NCI-H2196 treated with DMSO at 0.1 percent for 48 hours (cell line): ENCODE measurements at regions not wholly inside any gene's neighbourhood (a gene's known extent, or its start where the extent isn't known, plus 50 kb on each side); places are given as distances from the start of the nearest gene placed in this dataset.
A peak's percentile ranks its signal among the peaks of the same experiment; 100 is the strongest.

ENCODE experiments used
- DNase-seq: peaks from one replicate; lab custom pipeline; 2025; ENCODE audit not compliant: unreplicated experiment; lab: John Stamatoyannopoulos, UW

DNA sequence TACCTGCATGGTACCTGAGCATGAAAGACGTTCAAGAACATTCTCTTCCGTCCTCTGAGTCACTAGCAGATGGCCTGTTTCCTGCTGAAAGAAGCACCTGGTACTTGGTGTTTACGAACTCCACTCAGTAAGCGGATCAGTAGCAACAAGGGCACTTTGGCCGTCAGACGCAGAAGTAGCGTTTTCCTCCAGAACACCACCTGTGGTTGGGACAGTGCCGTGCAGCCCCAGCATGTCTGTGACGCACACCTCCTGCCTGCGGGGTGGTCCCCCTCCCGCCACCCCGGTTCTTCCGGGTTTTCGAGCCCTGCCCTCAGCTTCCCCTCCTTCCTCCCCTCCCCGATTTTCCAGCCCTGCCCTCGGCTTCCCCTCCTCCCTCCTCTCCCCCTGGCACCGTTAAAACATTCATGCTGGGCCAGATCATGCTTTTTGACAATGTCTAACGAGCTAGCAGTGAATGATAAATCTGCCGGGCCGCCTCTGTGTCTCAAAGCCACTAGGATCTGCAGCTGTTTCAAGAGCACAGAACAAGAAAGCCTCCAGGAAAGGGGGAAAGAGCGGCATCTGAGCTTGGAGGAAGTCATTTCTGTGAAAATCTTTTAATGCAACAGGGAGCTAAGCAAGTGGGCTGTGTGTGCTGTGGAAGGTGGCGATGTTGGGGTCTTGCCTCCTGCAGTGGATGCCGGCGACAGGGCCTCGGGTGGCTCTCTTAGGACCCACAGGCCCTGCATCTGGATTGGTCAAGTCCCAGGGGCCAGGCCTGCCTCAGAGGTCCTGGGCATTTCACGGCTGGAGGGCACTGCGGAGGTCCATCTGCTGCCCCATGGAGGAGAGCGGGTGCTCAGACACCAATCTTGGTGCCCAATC, 207.9 kb downstream of the ERMARD start:
- peak; percentile 50 for DNase-seq

DNA sequence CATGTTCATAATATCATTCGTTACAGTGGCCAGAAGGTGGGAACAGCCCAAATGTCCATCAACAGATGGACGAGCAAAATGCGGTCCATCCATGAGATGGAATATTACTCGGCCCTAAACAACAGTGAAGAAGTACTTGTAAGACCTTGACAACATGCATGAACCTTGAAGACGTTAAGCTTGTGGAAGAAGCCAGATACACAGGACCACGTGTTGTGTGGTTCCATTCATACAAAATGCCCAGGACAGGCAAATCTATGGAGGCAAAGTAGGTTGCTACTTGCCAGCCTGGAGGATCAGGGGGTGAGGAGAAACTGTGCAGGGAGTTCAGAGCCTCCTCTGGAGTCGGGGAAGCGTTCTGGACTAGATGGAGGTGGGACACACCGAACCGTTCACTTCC, 207.1 kb downstream of the ERMARD start:
- DNase-seq, result no peak

DNA sequence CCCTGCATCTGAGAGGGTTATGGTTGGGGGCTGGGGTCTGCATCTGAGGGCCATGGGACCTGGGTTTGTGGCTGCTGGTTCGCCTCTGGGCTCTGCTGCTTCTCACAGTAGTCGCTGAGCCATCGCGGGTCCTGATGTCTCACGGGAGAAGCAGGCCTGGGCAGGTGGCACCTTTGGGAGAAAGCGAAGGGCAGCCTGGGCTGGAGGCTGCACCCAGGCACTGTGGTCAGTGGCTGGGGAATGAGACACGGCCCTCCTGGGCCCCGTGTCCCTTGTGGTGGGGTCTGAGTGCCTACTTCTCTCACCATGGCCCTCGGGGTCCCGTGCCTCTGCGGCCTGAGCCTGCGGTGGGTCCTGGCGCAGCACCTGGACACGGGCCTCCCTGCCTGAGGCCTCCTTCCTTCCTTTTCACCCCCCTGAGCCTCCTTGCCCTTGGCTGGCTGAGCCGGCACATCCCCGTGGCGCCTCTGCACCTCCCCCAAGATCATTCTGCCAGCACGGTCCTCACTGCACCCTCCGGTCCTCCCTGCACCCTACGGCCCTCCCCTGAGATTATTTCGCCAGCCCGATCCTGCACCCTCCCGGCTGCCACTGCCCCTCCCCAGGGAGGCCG, 206.0 kb downstream of the ERMARD start:
- DNase-seq, result no peak

DNA sequence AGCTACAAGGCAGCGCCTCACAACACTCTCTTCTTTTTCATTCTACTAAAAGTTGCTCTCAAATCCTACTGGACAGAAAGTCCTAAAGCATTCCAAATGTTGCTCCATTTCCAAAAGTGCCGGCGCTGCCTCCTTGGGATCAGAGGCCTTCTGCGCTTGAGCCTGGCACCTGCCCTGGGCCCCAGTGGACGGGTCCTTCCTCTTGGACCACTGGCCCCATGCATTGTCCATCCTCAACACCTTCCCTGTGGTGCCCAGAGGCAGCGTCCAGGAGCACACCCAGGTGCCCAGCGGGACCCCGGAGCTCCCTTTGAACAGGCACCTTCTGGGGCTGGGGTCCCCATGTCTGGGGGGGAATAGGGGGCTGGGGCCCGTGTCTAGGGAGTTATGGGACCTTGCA, 205.2 kb downstream of the ERMARD start:
- DNase-seq, result no peak

DNA sequence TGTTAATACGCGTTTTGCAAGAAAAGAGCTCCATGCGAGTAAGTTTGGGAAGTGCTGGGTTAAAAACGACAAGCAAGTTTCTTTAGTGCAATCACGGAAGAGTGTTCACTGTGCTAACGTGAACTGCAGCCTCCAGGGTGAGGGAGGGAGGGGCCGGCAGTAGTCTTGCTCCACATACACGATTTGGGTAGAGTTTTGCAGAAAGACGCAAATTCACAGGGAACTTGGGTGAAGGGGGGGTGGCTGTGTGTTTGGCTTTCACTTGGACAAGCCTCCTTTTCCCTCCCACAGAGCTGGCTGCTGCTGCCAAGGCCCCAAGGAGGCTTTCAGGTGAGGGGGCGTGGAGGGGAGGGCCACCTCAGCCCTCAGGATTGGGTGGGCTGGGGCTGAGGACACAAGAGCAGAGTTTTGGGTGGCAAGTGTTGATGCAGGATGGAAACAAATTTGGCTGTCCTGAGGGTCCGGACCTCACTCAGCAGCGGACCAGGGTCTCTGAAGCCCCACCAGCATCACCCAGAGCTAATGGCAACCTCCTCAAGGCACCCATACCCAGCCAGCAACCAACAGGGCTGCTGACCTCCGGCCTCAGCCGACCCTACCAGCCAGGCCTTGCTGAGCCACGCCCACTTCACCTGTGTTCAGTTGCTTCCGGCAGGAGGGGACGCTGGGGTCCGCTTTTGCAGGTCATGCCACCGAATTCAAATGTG, 204.5 kb downstream of the ERMARD start:
- DNase-seq, result no peak

DNA sequence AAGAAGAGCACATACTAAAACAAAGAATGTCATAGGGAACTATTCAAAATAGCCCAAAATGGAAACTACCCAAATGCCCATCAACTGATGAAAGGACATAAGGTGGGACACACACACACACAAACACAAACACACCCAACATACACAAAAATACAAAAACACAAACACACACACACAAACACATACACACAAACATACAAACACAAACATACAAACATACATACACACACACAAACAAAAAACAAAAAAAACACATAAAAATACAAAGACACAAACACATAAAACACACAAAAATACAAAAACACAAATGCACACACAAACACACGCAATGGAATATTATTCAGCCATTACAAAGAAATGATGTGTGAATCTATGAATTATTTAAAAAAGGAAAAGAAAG, 203.6 kb downstream of the ERMARD start:
- no peak for DNase-seq

DNA sequence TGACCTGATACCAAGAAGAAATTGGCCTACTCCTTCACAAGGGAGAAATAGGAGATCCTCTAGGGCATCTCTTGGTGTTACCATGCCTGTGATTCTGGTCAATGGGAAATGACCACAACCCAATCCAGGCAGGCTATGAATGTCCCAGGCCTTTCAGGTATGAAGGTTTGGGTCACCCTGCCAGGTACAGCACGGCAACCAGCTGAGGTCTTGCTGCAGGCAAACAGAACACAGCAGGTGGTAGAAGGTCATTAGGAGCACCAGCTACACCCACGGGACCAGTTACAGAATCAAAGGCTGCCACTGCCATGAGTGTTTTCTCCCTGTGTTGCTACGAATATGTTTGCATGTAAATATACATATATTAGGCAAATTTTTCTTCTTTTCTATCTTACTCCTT, 202.3 kb downstream of the ERMARD start:
- no peak for DNase-seq

DNA sequence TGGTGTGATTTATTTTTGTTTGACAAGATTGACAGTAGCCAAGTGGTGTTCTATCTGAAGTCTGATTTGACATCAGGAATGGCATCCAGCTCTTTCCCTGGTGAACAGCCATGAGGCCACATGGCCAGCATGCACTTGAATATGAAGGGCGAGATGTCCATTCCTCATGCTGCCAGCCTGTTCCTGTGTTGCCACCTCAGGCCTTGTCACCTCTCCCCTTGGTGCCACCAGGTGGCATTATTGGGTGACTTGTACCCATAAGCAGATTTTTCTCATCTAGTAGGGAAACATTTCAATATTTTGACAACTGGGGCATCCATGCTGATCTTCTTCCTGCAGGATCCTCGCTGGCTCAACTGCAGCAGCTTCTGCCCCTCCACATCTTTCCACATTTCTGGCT, 199.1 kb downstream of the ERMARD start:
- DNase-seq, result no peak

DNA sequence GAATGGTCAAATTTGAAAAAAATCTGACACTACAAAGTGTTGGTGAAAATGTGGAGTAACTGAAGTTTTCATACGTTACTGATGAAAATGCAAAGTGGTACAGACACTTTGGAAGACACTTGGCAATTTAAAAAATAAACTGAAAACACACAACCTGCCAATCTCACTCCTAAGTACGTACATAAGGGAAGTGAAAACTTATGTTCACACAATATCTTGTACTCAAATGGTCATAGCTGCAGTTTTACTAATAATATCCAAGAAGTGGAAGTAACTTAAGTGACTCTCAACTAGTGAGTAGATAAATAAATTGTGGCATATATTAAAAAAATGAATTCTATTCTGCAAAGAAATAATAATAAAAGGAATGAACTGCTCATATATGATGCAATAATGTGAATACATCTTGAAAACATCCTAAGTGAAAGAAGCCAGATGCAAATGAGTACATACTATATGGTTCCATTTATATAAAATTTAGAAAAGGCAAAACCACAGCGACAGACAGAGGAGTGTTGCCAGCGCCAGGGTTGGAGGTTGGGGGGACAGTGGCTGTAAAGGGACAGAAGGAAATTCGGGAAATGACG, 198.2 kb downstream of the ERMARD start:
- DNase-seq, result no peak

DNA sequence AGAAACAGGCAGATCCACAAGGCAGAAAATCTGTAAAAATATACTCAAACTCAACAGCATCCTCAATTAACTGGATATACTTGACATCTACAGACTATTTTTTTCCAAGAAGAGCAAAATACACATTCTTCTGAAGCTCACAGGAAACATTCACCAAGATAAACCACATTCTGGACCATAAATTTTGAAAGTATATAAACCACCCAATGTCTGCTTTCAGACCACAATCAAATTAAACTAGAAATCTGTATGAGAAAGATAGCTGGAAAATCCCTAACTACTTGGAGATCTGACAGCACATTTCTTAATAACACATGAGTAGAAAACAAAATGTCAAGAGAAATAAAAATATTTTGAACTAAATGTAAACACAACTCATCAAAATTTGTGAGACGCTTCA, 195.5 kb downstream of the ERMARD start:
- no peak for DNase-seq

DNA sequence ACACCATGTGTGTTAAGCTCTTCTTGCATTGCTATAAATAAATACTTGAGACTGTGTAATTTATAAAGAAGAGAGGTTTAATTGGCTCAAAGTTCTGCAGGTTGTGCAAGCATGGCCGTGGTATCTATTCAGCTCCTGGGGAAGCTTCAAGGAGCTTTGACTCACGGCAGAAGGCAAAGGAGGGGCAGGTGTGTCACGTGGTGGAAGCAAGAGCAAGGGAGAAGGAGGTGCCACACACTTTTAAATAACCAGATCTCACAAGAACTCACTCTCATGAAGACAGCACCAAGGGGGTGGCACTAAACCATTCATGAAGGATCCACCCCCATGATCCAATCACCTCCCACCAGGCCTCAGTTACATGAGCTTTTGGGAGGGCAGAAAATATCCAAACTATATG, 193.7 kb downstream of the ERMARD start:
- no peak for DNase-seq

DNA sequence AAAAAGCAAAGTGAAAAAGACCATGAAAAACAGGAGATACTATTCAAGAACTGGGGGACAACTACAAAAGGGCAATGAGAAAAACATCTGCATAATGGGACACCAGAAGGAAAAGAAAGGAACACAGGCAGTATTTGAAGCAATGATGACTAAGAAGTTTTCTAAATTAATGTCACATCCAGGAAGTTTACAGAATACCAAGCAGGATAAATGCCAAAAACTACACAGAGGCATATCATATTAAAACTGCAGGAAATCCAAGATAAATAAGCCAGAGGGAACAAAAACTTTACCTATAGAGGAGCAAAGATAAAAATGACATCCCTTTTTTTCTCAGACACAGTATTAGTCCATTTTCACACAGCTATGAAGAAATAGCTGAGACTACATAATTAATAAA, 193.0 kb downstream of the ERMARD start:
- no peak for DNase-seq

DNA sequence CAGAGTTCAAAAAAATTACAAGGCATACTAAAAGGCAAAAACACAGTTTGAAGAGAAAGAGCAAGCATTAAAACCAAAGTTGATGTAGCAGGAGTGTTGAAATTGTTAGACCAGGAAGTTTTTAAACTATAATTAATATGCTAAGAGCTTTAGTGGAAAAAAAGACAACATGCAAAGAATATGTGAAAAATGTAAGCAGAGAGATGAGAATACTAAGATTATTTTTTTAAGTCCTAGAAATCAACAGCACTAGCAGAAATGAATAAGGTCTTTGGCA, 192.6 kb downstream of the ERMARD start:
- DNase-seq, result no peak

DNA sequence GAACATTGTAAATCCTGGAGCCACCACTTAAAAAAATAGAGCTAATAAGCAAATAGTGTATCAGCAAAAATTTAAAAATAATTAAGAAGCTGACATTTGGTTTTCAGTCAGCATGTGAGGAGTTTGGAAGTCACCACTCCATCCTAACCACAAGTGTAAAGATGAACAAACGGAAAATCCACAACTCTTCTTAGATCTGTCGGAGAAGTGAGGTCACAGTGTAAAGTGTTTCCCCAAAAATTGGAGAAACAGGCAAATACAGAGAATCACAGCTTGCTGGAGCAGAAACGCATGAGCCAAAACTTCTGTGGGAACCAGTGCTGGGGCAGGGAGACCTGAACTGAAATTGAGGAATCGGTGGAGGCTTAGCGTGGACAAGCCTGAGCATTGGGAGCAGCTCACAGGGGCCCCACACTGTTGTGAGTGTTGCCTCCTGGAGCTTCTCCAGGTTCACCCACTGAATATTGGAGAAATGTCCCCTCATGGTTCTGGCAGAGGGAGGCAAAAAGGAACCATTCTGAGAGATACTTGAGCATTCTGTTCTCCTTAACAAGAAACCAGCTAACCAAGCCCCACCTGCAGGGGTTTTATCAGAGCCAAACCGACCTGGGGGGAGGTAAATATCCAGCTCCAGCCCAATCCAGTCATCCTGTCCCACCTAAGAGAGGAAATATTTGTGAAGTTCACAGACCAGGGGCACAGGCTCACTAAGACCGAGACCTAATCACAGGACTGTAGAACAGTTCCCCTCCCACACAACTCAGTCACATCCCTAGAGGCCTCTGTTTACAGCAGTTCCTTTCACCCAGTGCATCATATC, 192.0 kb downstream of the ERMARD start:
- no peak for DNase-seq

DNA sequence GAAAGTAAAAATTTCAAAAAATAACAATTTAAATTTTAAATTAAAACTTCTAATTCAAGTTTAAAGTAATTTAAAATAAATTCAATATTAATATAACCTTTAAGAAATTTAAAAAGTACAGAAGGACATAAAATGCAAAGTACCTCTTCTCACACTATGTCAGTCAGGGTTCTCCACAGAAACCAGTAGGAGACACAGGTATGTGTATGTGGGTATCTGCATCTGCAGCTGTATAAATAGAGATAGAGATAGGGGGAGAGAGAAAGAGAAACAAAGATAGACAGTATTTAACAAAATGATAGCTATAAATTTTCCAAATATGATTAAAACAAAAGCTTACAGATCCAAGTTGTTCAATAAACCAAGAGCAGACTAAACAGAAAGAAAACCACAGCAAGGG, 190.8 kb downstream of the ERMARD start:
- no peak for DNase-seq

DNA sequence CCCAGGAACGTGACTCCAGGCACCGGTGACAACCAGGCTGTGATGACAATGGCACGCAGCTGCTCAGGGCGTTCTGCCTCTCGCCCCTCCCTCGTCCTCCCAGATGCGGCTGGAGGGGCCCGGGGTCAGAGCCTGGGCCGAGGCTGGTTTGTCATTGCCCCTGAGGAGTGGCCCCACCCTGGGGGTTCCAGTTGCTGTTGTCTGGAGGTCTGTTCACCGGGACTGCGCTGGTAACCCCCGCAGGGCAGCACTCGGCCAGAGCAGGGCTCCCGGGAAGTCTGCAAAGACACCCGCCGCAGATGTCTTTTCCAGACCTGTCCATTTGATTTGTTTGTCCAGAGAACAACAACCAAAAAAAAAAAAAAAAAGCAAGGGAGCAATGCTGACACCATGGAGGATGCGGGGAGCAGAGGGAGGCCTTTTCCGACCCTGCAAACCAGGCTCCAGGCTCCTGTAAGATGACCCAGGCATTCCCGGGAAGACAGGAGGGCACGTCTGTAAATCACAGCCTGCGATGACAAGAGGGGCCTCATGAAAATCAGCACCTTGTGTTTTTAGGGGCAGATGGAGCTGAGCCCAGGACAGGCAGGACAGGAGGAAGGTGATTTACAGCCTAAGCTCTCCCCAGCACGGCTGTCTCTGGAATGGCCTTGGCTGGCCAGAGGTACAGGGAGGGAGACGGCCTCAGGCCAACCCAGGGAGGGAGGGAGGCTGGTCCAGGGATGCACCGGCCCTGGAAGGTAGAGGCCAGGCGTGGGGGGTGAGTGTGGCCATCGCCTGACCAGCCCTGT, 189.3 kb downstream of the ERMARD start:
- DNase-seq, result no peak

DNA sequence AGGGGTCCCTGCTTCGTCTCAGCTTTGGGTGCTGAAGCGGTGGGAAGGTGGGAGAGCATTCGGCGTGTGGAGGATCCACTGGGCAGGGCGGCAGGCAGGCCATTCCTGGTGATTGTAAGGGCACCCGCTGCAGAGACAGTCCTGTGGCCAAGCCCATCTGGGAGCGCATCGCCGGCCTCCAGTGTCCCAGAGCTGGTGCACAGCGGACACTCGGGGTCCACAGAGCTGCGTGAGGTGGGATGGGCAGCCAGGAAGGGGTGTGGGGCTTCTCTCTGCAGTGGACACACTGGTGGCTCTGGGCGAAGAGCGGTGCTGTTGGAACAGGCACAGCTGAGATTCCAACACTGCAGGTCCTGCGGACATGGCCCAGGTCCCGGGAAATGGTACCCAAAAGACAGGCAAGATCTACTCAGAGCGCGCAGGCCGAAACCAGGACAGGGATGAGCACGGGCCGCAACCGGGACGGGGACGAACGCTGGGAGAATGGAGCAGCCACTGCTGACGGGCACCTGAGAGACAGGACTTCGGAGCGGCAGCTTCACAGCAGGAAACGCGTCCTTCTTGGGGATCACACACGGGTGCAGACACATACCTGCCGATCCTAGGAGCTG, 188.2 kb downstream of the ERMARD start:
- DNase-seq, result no peak

DNA sequence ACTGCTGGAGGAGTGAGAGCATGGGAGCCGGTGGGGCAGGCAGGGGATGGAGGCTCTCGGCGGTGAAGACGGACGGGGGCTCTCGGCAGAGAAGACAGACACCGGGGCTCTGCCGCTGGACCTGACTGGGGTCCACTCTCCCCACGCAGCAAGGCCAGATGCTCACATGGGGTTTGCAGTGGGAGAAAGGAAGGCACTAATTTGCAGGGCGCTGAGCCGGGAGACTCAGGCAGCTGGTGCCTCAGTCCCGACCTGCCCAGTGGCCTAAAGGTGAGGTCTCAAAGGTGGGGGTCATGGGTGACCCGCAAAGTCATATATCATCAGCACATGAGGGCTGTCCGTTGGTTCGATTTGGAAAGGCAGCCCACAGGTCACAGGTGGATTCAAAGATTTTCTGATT, 187.3 kb downstream of the ERMARD start:
- DNase-seq, result no peak

DNA sequence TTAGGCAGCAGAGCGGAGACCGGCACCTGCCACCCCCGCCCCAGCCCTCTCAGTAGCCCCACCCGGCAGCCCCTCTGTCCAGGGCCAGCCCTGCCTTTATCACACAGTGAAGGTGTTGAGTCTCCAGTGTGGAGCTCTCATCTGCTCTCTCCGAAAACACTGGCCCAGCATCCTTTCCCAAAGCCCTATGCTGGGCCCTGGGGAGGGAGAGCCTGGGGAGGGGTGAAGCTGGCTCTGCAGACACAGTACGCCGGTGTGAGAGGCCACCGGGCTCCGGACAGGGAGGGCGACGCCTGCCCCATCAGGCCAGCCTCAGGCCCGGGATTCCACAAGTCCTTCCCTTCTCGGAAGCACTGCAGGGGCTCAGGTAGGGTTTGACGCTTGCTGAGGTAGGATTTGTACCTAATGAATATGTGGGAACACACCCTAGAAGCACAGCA, 186.9 kb downstream of the ERMARD start:
- DNase-seq, result no peak
